Stomach (tissue), 4 donors: ENCODE measurements at regions not wholly inside any gene's neighbourhood (a gene's known extent, or its start where the extent isn't known, plus 50 kb on each side); places are given as distances from the start of the nearest gene placed in this dataset.

Source experiments
- EP300 ChIP-seq: sonication (generic); formaldehyde crosslinking; IDR thresholded peaks from one replicate; pipeline ENCODE4 v1.6.1; 2017; ENCODE audit warnings: antibody characterized with exemption
- POLR2A ChIP-seq, 4 donors: fragments of 450-650 bp; IDR thresholded peaks; one replicate each; pipeline ENCODE4 v1.6.1; 2016; ENCODE audit warnings: antibody characterized with exemption in 4 of 4, control low read depth in 2 of 4, mild to moderate bottlenecking in 1 of 4, moderate library complexity in 1 of 4
- POLR2AphosphoS5 ChIP-seq, 3 donors: sonication (generic); formaldehyde crosslinking; IDR thresholded peaks; one replicate each; pipeline ENCODE4 v1.6.1; 2016; ENCODE audit warnings: antibody characterized with exemption in 3 of 3
- TF ChIP-seq, protein P1 (sequence below), 7 experiments: fragments of 450-650 bp in 4 of 7; fragments of 200-600 bp in 3 of 7; sonication (generic) in 3 of 7; IDR thresholded peaks; one replicate each; pipeline ENCODE4 v1.5.1; 2016 to 2019; ENCODE audit warnings: antibody characterized with exemption in 7 of 7, control low read depth in 2 of 7, mild to moderate bottlenecking in 1 of 7

DNA sequence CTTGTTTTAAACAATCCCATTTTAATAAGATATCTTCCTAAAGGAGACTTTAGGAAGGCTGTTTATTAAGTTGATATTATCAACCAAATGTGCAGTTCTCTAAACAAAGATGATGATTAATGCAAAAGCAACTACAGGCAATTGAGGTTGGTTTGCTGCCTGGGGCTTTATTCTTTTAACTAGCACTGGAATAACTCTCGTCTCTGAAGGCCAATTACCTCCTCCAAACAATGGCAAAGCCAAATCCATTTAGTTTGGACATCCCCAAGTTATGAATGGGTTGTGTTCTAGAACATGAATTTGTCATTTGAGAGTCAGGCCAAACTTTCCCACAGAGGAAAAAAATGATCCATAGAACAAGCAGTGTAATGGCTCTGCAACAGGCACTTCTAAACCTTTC is 114.1 kb downstream of the SLC16A9 start:
- TF ChIP-seq, protein P1, sequence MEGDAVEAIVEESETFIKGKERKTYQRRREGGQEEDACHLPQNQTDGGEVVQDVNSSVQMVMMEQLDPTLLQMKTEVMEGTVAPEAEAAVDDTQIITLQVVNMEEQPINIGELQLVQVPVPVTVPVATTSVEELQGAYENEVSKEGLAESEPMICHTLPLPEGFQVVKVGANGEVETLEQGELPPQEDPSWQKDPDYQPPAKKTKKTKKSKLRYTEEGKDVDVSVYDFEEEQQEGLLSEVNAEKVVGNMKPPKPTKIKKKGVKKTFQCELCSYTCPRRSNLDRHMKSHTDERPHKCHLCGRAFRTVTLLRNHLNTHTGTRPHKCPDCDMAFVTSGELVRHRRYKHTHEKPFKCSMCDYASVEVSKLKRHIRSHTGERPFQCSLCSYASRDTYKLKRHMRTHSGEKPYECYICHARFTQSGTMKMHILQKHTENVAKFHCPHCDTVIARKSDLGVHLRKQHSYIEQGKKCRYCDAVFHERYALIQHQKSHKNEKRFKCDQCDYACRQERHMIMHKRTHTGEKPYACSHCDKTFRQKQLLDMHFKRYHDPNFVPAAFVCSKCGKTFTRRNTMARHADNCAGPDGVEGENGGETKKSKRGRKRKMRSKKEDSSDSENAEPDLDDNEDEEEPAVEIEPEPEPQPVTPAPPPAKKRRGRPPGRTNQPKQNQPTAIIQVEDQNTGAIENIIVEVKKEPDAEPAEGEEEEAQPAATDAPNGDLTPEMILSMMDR (IDR thresholded peaks at IDR 0.05): no peak
- TF ChIP-seq POLR2AphosphoS5 (IDR thresholded peaks at IDR 0.05) (no peak), POLR2A (IDR thresholded peaks at IDR 0.05) (no peak), EP300 (no peak)
